Astrocyte (in vitro differentiated cells and primary cell): ENCODE measurements at regions not wholly inside any gene's neighbourhood (a gene's known extent, or its start where the extent isn't known, plus 50 kb on each side); places are given as distances from the start of the nearest gene placed in this dataset.

Source experiments
- DNase-seq: peaks from one replicate; pipeline ENCODE4 v3.0.0-alpha.2; 2010; ENCODE audit warnings: low read depth
- FAIRE-seq: peaks from 2 replicates; lab custom pipeline; 2011; peaks lifted over from hg19 to GRCh38; lab: Jason Lieb, UNC
- H2AFZ ChIP-seq: 2 replicates; pipeline ENCODE4 v1.6.0; 2012; ENCODE audit warnings: low read depth, low read length, inconsistent platforms
- H3K27ac ChIP-seq: 2 replicates; pipeline ENCODE4 v1.5.1; 2011; ENCODE audit warnings: low read depth, low read length, inconsistent platforms
- H3K27me3 ChIP-seq: 2 replicates; pipeline ENCODE4 v1.6.0; 2011; ENCODE audit warnings: low read length, inconsistent platforms; ENCODE audit not compliant: insufficient read depth
- H3K36me3 ChIP-seq: 2 replicates; pipeline ENCODE4 v1.5.1; 2011; ENCODE audit warnings: low read length, inconsistent platforms; ENCODE audit not compliant: insufficient read depth
- H3K4me1 ChIP-seq: 2 replicates; pipeline ENCODE4 v1.5.1; 2011; ENCODE audit warnings: low read length, inconsistent platforms; ENCODE audit not compliant: insufficient read depth
- H3K4me2 ChIP-seq: 2 replicates; pipeline ENCODE4 v1.6.0; 2012; ENCODE audit warnings: low read length, inconsistent platforms
- H3K4me3 ChIP-seq: 2 replicates; pipeline ENCODE4 v1.5.1; 2011; ENCODE audit warnings: low read depth, mild to moderate bottlenecking, low read length, inconsistent platforms; ENCODE audit not compliant: insufficient read depth
- H3K79me2 ChIP-seq: 2 replicates; pipeline ENCODE4 v1.6.0; 2012; ENCODE audit warnings: mild to moderate bottlenecking, low read length, inconsistent platforms; ENCODE audit not compliant: insufficient read depth
- H3K9ac ChIP-seq: 2 replicates; pipeline ENCODE4 v1.6.0; 2012; ENCODE audit warnings: mild to moderate bottlenecking, low read length, inconsistent platforms
- H3K9me3 ChIP-seq: 2 replicates; pipeline ENCODE4 v1.5.1; 2012; ENCODE audit warnings: low read depth, mild to moderate bottlenecking, low read length, inconsistent platforms; ENCODE audit not compliant: insufficient read depth
- H4K20me1 ChIP-seq: 2 replicates; pipeline ENCODE4 v1.6.0; 2012; ENCODE audit warnings: low read length, inconsistent platforms; ENCODE audit not compliant: insufficient read depth
- H3K27ac Mint-ChIP-seq: one replicate; pipeline ENCODE4 v1.8.0; 2021; ENCODE audit warnings: mild to moderate bottlenecking, mixed read lengths; ENCODE audit not compliant: unreplicated experiment
- H3K27me3 Mint-ChIP-seq: one replicate; pipeline ENCODE4 v1.8.0; 2021; ENCODE audit warnings: low read depth, mixed read lengths; ENCODE audit not compliant: unreplicated experiment
- H3K36me3 Mint-ChIP-seq: one replicate; pipeline ENCODE4 v1.8.0; 2021; ENCODE audit warnings: low read depth, mixed read lengths; ENCODE audit not compliant: unreplicated experiment
- H3K4me1 Mint-ChIP-seq: one replicate; pipeline ENCODE4 v1.8.0; 2021; ENCODE audit warnings: low read depth, mixed read lengths; ENCODE audit not compliant: unreplicated experiment
- H3K4me3 Mint-ChIP-seq: one replicate; pipeline ENCODE4 v1.8.0; 2021; ENCODE audit warnings: mild to moderate bottlenecking, moderate library complexity, mixed read lengths; ENCODE audit not compliant: unreplicated experiment
- H3K9me3 Mint-ChIP-seq: one replicate; pipeline ENCODE4 v1.8.0; 2021; ENCODE audit warnings: mild to moderate bottlenecking, mixed read lengths; ENCODE audit not compliant: unreplicated experiment
- CTCF ChIP-seq: IDR thresholded peaks from 2 replicates; pipeline ENCODE4 v1.5.1; 2011; ENCODE audit warnings: low read depth, mild to moderate bottlenecking, inconsistent platforms, low read length, moderate library complexity; ENCODE audit not compliant: insufficient read depth
- EZH2 ChIP-seq: IDR thresholded peaks from 2 replicates; pipeline ENCODE4 v1.6.1; 2012; ENCODE audit warnings: mild to moderate bottlenecking, low read length, inconsistent platforms; ENCODE audit not compliant: insufficient read depth

DNA sequence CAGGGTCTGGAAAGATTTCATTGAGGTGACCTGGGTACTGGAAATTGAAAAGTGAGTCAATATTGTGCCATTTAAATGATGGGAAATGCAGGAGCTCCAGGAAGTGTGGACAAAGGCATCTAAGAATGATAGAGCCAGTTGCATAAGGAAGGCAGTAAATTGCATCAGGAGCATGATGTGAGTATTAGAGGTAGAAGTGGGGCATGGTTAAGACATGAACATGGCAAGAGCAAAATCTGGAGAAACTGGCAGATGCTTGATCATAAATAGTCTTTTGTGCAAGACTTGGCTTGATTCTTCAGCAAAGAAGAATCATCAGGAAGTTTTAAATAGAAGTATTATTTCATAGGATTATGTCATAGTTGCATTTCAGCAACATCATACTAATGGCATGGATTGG, 157.4 kb upstream of the PUM3 start:
- FAIRE-seq (no peak), DNase-seq (no peak)
- Histone ChIP-seq H2AFZ (no peak overlapping the region), H3K4me2 (no peak overlapping the region), H3K27ac (no peak overlapping the region), H3K4me1 (no peaks in the 10 kb centered on the region), H3K9me3 (no peaks in the 10 kb centered on the region), H3K27me3 (no peaks in the 10 kb centered on the region), H4K20me1 (no peaks in the 10 kb centered on the region), H3K79me2 (no peaks in the 10 kb centered on the region), H3K36me3 (no peaks in the 10 kb centered on the region), H3K9ac (no peak overlapping the region), H3K4me3 (no peak overlapping the region)
- Mint-ChIP-seq H3K27ac (no peak overlapping the region), H3K9me3 (peaks cover 1% of the 10 kb centered on the region), H3K27me3 (no peaks in the 10 kb centered on the region), H3K4me1 (peaks cover 10% of the 10 kb centered on the region), H3K36me3 (no peaks in the 10 kb centered on the region), H3K4me3 (no peak overlapping the region)
- no peak for TF ChIP-seq CTCF
- no peak for TF ChIP-seq EZH2

DNA sequence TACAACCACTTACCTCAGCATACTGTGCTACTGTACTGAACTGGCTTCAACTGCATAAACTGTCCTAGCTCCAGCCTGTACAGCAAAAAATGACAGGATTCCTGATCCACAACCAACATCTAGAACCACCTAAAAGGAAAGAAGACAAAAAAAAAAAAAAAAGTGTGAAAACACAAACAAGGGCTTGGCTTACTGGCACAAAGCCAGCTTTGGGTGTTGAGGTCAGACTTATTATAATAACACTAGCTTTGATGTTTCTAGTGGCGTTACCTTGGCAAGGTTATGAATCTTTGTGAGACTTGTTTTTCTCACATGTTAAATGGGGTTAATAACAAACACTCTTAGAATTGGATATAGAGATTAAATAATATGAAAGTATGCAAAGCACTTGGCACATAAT, 148.5 kb upstream of the PUM3 start:
- H3K4me3 Mint-ChIP-seq, result no peak overlapping the region
- H3K4me1 ChIP-seq, result no peaks in the 10 kb centered on the region
- peaks cover 3% of the 10 kb centered on the region for H3K9me3 Mint-ChIP-seq
- H3K9me3 ChIP-seq, result no peaks in the 10 kb centered on the region
- H3K27me3 ChIP-seq, result no peaks in the 10 kb centered on the region
- no peak overlapping the region for H2AFZ ChIP-seq
- no peaks in the 10 kb centered on the region for H4K20me1 ChIP-seq
- TF ChIP-seq CTCF, result no peak
- peaks cover 5% of the 10 kb centered on the region for H3K27me3 Mint-ChIP-seq
- H3K4me1 Mint-ChIP-seq, result peaks cover 4% of the 10 kb centered on the region
- no peak for DNase-seq
- H3K79me2 ChIP-seq, result no peaks in the 10 kb centered on the region
- H3K27ac Mint-ChIP-seq, result no peak overlapping the region
- no peak overlapping the region for H3K27ac ChIP-seq
- H3K9ac ChIP-seq, result no peak overlapping the region
- H3K36me3 Mint-ChIP-seq, result no peaks in the 10 kb centered on the region
- no peak overlapping the region for H3K4me3 ChIP-seq
- no peaks in the 10 kb centered on the region for H3K36me3 ChIP-seq
- H3K4me2 ChIP-seq, result no peak overlapping the region
- FAIRE-seq, result no peak

- Histone ChIP-seq H2AFZ (no peak overlapping the region), H3K27me3 (no peaks in the 10 kb centered on the region), H3K9ac (no peak overlapping the region), H3K9me3 (no peaks in the 10 kb centered on the region), H4K20me1 (no peaks in the 10 kb centered on the region), H3K36me3 (no peaks in the 10 kb centered on the region), H3K4me3 (no peak overlapping the region), H3K4me1 (no peaks in the 10 kb centered on the region), H3K79me2 (no peaks in the 10 kb centered on the region), H3K27ac (no peak overlapping the region), H3K4me2 (no peak overlapping the region)
- DNase-seq (no peak), FAIRE-seq (no peak)
- TF ChIP-seq EZH2, result no peak
- TF ChIP-seq CTCF, result no peak
- no peak overlapping the region for H3K27ac Mint-ChIP-seq
- H3K4me3 Mint-ChIP-seq, result no peak overlapping the region
- H3K36me3 Mint-ChIP-seq, result no peaks in the 10 kb centered on the region
- peaks cover 5% of the 10 kb centered on the region for H3K27me3 Mint-ChIP-seq
- H3K9me3 Mint-ChIP-seq, result peaks cover 3% of the 10 kb centered on the region
- peaks cover 4% of the 10 kb centered on the region for H3K4me1 Mint-ChIP-seq
Measured at GRCh38 chr9:2991292-2991691, 147.4 kb upstream of the PUM3 start.
